ENCODE measurements at regions not wholly inside any gene's neighbourhood (a gene's known extent, or its start where the extent isn't known, plus 50 kb on each side); places are given as distances from the start of the nearest gene placed in this dataset.

GRCh38 chr5:63233911-63234310 is 655.3 kb downstream of the LRRC70 start:
- no TSS peak for BruUV-seq (replicated peaks)
- Histone ChIP-seq H3K4me2 (ENCODE audit: control insufficient read depth, insufficient read depth) (no peak overlapping the region), H3K9me3 (replicated peaks; ENCODE audit: control insufficient read depth, insufficient read depth, low read length) (no peaks in the 10 kb centered on the region), H3K79me2 (ENCODE audit: control insufficient read depth, insufficient read depth, low read length) (no peaks in the 10 kb centered on the region), H3K9ac (ENCODE audit: control insufficient read depth, insufficient read depth, low read length) (no peak overlapping the region), H4K20me1 (ENCODE audit: control insufficient read depth, insufficient read depth) (no peaks in the 10 kb centered on the region), H3K36me3 (ENCODE audit: control insufficient read depth in 2 of 2, insufficient read depth in 2 of 2, low read length in 1 of 2) (no peaks in the 10 kb centered on the region), H3K27ac (ENCODE audit: control insufficient read depth, insufficient read depth) (no peak overlapping the region), H3K4me3 (no peak overlapping the region), H3K4me1 (ENCODE audit: control insufficient read depth, insufficient read depth, low read length) (no peaks in the 10 kb centered on the region), H3K27me3 (replicated peaks in 1 of 2; ENCODE audit: control insufficient read depth in 2 of 2, insufficient read depth in 2 of 2, low read length in 1 of 2) (no peaks in the 10 kb centered on the region), H2AFZ (ENCODE audit: control insufficient read depth, low read depth, low read length) (no peak overlapping the region)
- RAD21 ChIA-PET (ENCODE audit: unreplicated experiment): no interaction called here
- in situ Hi-C loops (cut with MboI): no loop called here
- TF ChIP-seq IRF5 (IDR thresholded peaks at IDR 0.05; ENCODE audit: borderline replicate concordance): no peak
- no peak for TF ChIP-seq ATF7 (IDR thresholded peaks at IDR 0.05; ENCODE audit: low read depth)
- TF ChIP-seq BCL11A (IDR thresholded peaks at IDR 0.05; ENCODE audit: low read depth, low read length): no peak
- no peak for TF ChIP-seq ZNF687 (IDR thresholded peaks at IDR 0.05)
- TF ChIP-seq WRNIP1 (IDR thresholded peaks at IDR 0.05; ENCODE audit: borderline replicate concordance, low read depth, low read length): no peak
- TF ChIP-seq KAT2A (conservative IDR thresholded peaks at IDR 0.05; ENCODE audit: control insufficient read depth, low read depth, low read length): no peak
- no peak for TF ChIP-seq POU2F2 (IDR thresholded peaks at IDR 0.05; ENCODE audit: borderline replicate concordance, low read depth, low read length)
- TF ChIP-seq RAD21 (IDR thresholded peaks at IDR 0.05; ENCODE audit: insufficient read depth, low read depth, low read length): no peak
- no peak for TF ChIP-seq SP1 (IDR thresholded peaks at IDR 0.05; ENCODE audit: low read depth, low read length)
- no peak for TF ChIP-seq POLR2A (IDR thresholded peaks at IDR 0.05; ENCODE audit: low read depth, low read length)
- TF ChIP-seq RUNX3 (IDR thresholded peaks at IDR 0.05; ENCODE audit: low read length): no peak
- no peak for TF ChIP-seq EZH2 (IDR thresholded peaks at IDR 0.05; ENCODE audit: borderline replicate concordance, control insufficient read depth, low read depth, low read length)
- no peak for TF ChIP-seq NFXL1 (IDR thresholded peaks at IDR 0.05; ENCODE audit: borderline replicate concordance)
- no peak for TF ChIP-seq HCFC1 (IDR thresholded peaks at IDR 0.05; ENCODE audit: low read length)
- no peak for TF ChIP-seq HDAC6 (IDR thresholded peaks at IDR 0.05; ENCODE audit: unreplicated experiment)
- TF ChIP-seq ZBED1 (IDR thresholded peaks at IDR 0.05; ENCODE audit: borderline replicate concordance): no peak
- CTCF ChIA-PET: interaction anchor here (1.2 kb wide), 1 partner anchor 12 kb away, joined by 3 read pairs; no protein-coding TSS in a partner anchor
- SMC1A ChIA-PET (ENCODE audit: uncharacterized antibody, unreplicated experiment): interaction anchor here (1.4 kb wide), 1 partner anchor 13 kb away, joined by 8 read pairs; no protein-coding TSS in a partner anchor
- ATAC-seq (no peak), FAIRE-seq (no peak), DNase-seq (ENCODE audit: low read depth, low spot score) (no peak)
- 27% methylated on average over 3 of the region's 3 CpGs for WGBS (ENCODE audit: insufficient coverage, insufficient replicate concordance, low lambda C conversion rate, missing lambda C conversion rate)
- POLR2A ChIA-PET: no interaction called here
- intact Hi-C loops (cut with micrococcal nuclease; ENCODE audit: unreplicated experiment): no loop called here

All from GM12878 (cell line).